Suprapubic skin (tissue), 4 donors: ENCODE measurements at regions not wholly inside any gene's neighbourhood (a gene's known extent, or its start where the extent isn't known, plus 50 kb on each side); places are given as distances from the start of the nearest gene placed in this dataset.

Experiments
- DNase-seq, 2 donors: peaks; one replicate each; pipeline ENCODE4 v3.0.0-alpha.2; 2019; ENCODE audit warnings: low spot score in 2 of 2
- H3K27ac ChIP-seq: fragments of 200-600 bp; sonication (generic); one replicate; pipeline ENCODE4 v1.5.1; 2019
- H3K27me3 ChIP-seq: fragments of 200-600 bp; sonication (generic); one replicate; pipeline ENCODE4 v1.5.1; 2019
- H3K36me3 ChIP-seq: fragments of 200-600 bp; sonication (generic); one replicate; pipeline ENCODE4 v1.5.1; 2019
- H3K4me1 ChIP-seq: fragments of 200-600 bp; sonication (generic); one replicate; pipeline ENCODE4 v1.5.1; 2019
- H3K4me3 ChIP-seq: fragments of 200-600 bp; sonication (generic); one replicate; pipeline ENCODE4 v1.5.1; 2019; ENCODE audit warnings: mild to moderate bottlenecking
- H3K9me3 ChIP-seq: fragments of 200-600 bp; sonication (generic); one replicate; pipeline ENCODE4 v1.5.1; 2019
- CTCF ChIP-seq, 2 donors: fragments of 200-600 bp in 1 of 2; fragments of 450-650 bp in 1 of 2; sonication (generic) in 1 of 2; IDR thresholded peaks; one replicate each; pipeline ENCODE4 v1.5.1; 2016 to 2019; ENCODE audit warnings: antibody characterized with exemption in 2 of 2, mild to moderate bottlenecking in 1 of 2, moderate library complexity in 1 of 2
- EP300 ChIP-seq: sonication (generic); formaldehyde crosslinking; IDR thresholded peaks from one replicate; pipeline ENCODE4 v1.6.1; 2017; ENCODE audit warnings: antibody characterized with exemption
- POLR2A ChIP-seq, 2 donors: fragments of 450-650 bp; IDR thresholded peaks; one replicate each; pipeline ENCODE4 v1.6.1; 2017; ENCODE audit warnings: antibody characterized with exemption in 2 of 2, mild to moderate bottlenecking in 2 of 2, moderate library complexity in 2 of 2
- POLR2AphosphoS5 ChIP-seq, 3 donors: sonication (generic); formaldehyde crosslinking; IDR thresholded peaks; one replicate each; pipeline ENCODE4 v1.6.1; 2017; ENCODE audit warnings: antibody characterized with exemption in 3 of 3
- WGBS: methylation state at CpG from one replicate; pipeline ENCODE4 v1.1.5; 2018; 5-methylcytosine and 5-hydroxymethylcytosine counted together

GRCh38 chr14:27114180-27114579 lies 516.3 kb upstream of the NOVA1 start:
- Histone ChIP-seq H3K4me1 (no peaks in the 10 kb centered on the region), H3K9me3 (no peaks in the 10 kb centered on the region), H3K4me3 (no peak overlapping the region), H3K27ac (no peak overlapping the region), H3K36me3 (no peaks in the 10 kb centered on the region), H3K27me3 (no peaks in the 10 kb centered on the region)
- no peak for DNase-seq
- no peak for TF ChIP-seq EP300
- TF ChIP-seq POLR2A (IDR thresholded peaks at IDR 0.05) = no peak
- TF ChIP-seq POLR2AphosphoS5 (IDR thresholded peaks at IDR 0.05) = no peak
- TF ChIP-seq CTCF (IDR thresholded peaks at IDR 0.05) = no peak
- WGBS = 49% methylated on average over 1 of the region's 1 CpG

- H3K9me3 ChIP-seq = no peaks in the 10 kb centered on the region
- H3K4me1 ChIP-seq = no peaks in the 10 kb centered on the region
- no peak overlapping the region for H3K4me3 ChIP-seq
- H3K27me3 ChIP-seq = no peaks in the 10 kb centered on the region
- TF ChIP-seq POLR2A (IDR thresholded peaks at IDR 0.05) (no peak), EP300 (no peak), POLR2AphosphoS5 (IDR thresholded peaks at IDR 0.05) (no peak), CTCF (IDR thresholded peaks at IDR 0.05) (no peak)
- DNase-seq = no peak
- no peak overlapping the region for H3K27ac ChIP-seq
- 85% methylated on average over 4 of the region's 4 CpGs for WGBS
- no peaks in the 10 kb centered on the region for H3K36me3 ChIP-seq
Measured at GRCh38 chr14:27123162-27123561, 525.3 kb upstream of the NOVA1 start.

- TF ChIP-seq CTCF (IDR thresholded peaks at IDR 0.05) (no peak), POLR2AphosphoS5 (IDR thresholded peaks at IDR 0.05) (no peak), POLR2A (IDR thresholded peaks at IDR 0.05) (no peak), EP300 (no peak)
- Histone ChIP-seq H3K27me3 (no peaks in the 10 kb centered on the region), H3K36me3 (no peaks in the 10 kb centered on the region), H3K27ac (no peak overlapping the region), H3K4me1 (no peaks in the 10 kb centered on the region), H3K4me3 (no peak overlapping the region), H3K9me3 (no peaks in the 10 kb centered on the region)
- DNase-seq = no peak
- 82% methylated on average over 3 of the region's 3 CpGs for WGBS
Measured at GRCh38 chr14:27127838-27128237, 530.0 kb upstream of the NOVA1 start.

GRCh38 chr14:27134200-27134599 lies 536.4 kb upstream of the NOVA1 start:
- WGBS = 80% methylated on average over 2 of the region's 2 CpGs
- Histone ChIP-seq H3K27ac (no peak overlapping the region), H3K9me3 (no peaks in the 10 kb centered on the region), H3K4me3 (no peak overlapping the region), H3K4me1 (no peaks in the 10 kb centered on the region), H3K27me3 (no peaks in the 10 kb centered on the region), H3K36me3 (no peaks in the 10 kb centered on the region)
- DNase-seq = no peak
- TF ChIP-seq POLR2AphosphoS5 (IDR thresholded peaks at IDR 0.05) = no peak
- no peak for TF ChIP-seq CTCF (IDR thresholded peaks at IDR 0.05)
- TF ChIP-seq EP300 = no peak
- no peak for TF ChIP-seq POLR2A (IDR thresholded peaks at IDR 0.05)

- WGBS = 94% methylated on average over 1 of the region's 1 CpG
- Histone ChIP-seq H3K27me3 (no peaks in the 10 kb centered on the region), H3K27ac (no peak overlapping the region), H3K36me3 (no peaks in the 10 kb centered on the region), H3K4me1 (no peaks in the 10 kb centered on the region), H3K9me3 (no peaks in the 10 kb centered on the region), H3K4me3 (no peak overlapping the region)
- TF ChIP-seq EP300 (no peak), POLR2A (IDR thresholded peaks at IDR 0.05) (no peak), POLR2AphosphoS5 (IDR thresholded peaks at IDR 0.05) (no peak), CTCF (IDR thresholded peaks at IDR 0.05) (no peak)
- DNase-seq = no peak
Measured at GRCh38 chr14:27145170-27145569, 547.3 kb upstream of the NOVA1 start.
